Trophoblast cell (in vitro differentiated cells and primary cell): ENCODE measurements at regions not wholly inside any gene's neighbourhood (a gene's known extent, or its start where the extent isn't known, plus 50 kb on each side); places are given as distances from the start of the nearest gene placed in this dataset.
A peak's percentile ranks its signal among the peaks of the same experiment; 100 is the strongest.
"Not testable (repeated sequence)": the region's sequence is repeated elsewhere in the genome, so short reads cannot be mapped to it uniquely, and the experiment has no call there.

Source experiments
- DNase-seq, 2 donors: peaks; one replicate each; pipeline ENCODE4 v3.0.0-alpha.2; 2016
- H2AFZ ChIP-seq: 2 replicates; pipeline ENCODE4 v1.6.1; 2013; ENCODE audit warnings: low read length, moderate library complexity, mild to moderate bottlenecking; ENCODE audit not compliant: insufficient read depth, poor library complexity
- H2AK5ac ChIP-seq: 2 replicates; pipeline ENCODE4 v1.6.1; 2013; ENCODE audit warnings: mild to moderate bottlenecking, low read length
- H2BK120ac ChIP-seq: 2 replicates; pipeline ENCODE4 v1.6.1; 2013; ENCODE audit warnings: low read length, mild to moderate bottlenecking, moderate library complexity; ENCODE audit not compliant: insufficient read depth, poor library complexity
- H2BK12ac ChIP-seq: 2 replicates; pipeline ENCODE4 v1.6.1; 2013; ENCODE audit warnings: mild to moderate bottlenecking, low read length, moderate library complexity
- H2BK5ac ChIP-seq: 2 replicates; pipeline ENCODE4 v1.6.1; 2013; ENCODE audit warnings: low read length, low read depth, moderate library complexity, mild to moderate bottlenecking; ENCODE audit not compliant: poor library complexity
- H3K14ac ChIP-seq: 2 replicates; pipeline ENCODE4 v1.6.1; 2013; ENCODE audit warnings: mild to moderate bottlenecking, low read length
- H3K18ac ChIP-seq: 2 replicates; pipeline ENCODE4 v1.6.1; 2013; ENCODE audit warnings: mild to moderate bottlenecking, low read length
- H3K23ac ChIP-seq: 2 replicates; pipeline ENCODE4 v1.6.1; 2013; ENCODE audit warnings: low read length
- H3K27ac ChIP-seq: 2 replicates; pipeline ENCODE4 v1.5.1; 2013; ENCODE audit warnings: low read depth, mild to moderate bottlenecking, inconsistent platforms, low read length, moderate library complexity
- H3K27me3 ChIP-seq: 2 replicates; pipeline ENCODE4 v1.6.1; 2013; ENCODE audit warnings: inconsistent platforms, mild to moderate bottlenecking, low read length, moderate library complexity; ENCODE audit not compliant: insufficient read depth
- H3K36me3 ChIP-seq, 2 experiments: 1 replicate in 1 of 2; 2 replicates in 1 of 2; pipeline ENCODE4 v1.6.1; 2013; ENCODE audit warnings: low read length in 2 of 2, mild to moderate bottlenecking in 2 of 2, moderate library complexity in 1 of 2; ENCODE audit not compliant: insufficient read depth in 2 of 2, control insufficient read depth in 1 of 2
- H3K4ac ChIP-seq: 2 replicates; pipeline ENCODE4 v1.6.1; 2013; ENCODE audit warnings: low read depth, mild to moderate bottlenecking, low read length, moderate library complexity
- H3K4me1 ChIP-seq, 2 experiments: 1 replicate in 1 of 2; 2 replicates in 1 of 2; pipeline ENCODE4 v1.6.1; 2013; ENCODE audit warnings: low read length in 2 of 2, mild to moderate bottlenecking in 2 of 2, moderate library complexity in 1 of 2; ENCODE audit not compliant: insufficient read depth in 2 of 2, control insufficient read depth in 1 of 2
- H3K4me2 ChIP-seq: 2 replicates; pipeline ENCODE4 v1.6.1; 2013; ENCODE audit warnings: inconsistent platforms, mild to moderate bottlenecking, low read length, moderate library complexity
- H3K4me3 ChIP-seq: 2 replicates; pipeline ENCODE4 v1.5.1; 2013; ENCODE audit warnings: mild to moderate bottlenecking, low read depth, low read length, inconsistent platforms
- H3K79me1 ChIP-seq: one replicate; pipeline ENCODE4 v1.6.1; 2013; ENCODE audit warnings: low read length
- H3K79me2 ChIP-seq: 2 replicates; pipeline ENCODE4 v1.6.1; 2013; ENCODE audit warnings: low read length, mild to moderate bottlenecking; ENCODE audit not compliant: control insufficient read depth, insufficient read depth, poor library complexity
- H3K9ac ChIP-seq: 2 replicates; pipeline ENCODE4 v1.6.1; 2013; ENCODE audit warnings: mild to moderate bottlenecking, low read length
- H3K9me3 ChIP-seq: 2 replicates; pipeline ENCODE4 v1.6.1; 2013; ENCODE audit warnings: low read depth, mild to moderate bottlenecking, control low read depth, inconsistent platforms, low read length; ENCODE audit not compliant: insufficient read depth
- H4K12ac ChIP-seq: 2 replicates; pipeline ENCODE4 v1.6.1; 2013; ENCODE audit warnings: low read depth, mild to moderate bottlenecking, low read length, moderate library complexity
- H4K8ac ChIP-seq: 2 replicates; pipeline ENCODE4 v1.6.1; 2013; ENCODE audit warnings: low read depth, mild to moderate bottlenecking, low read length, moderate library complexity
- H4K91ac ChIP-seq: one replicate; pipeline ENCODE4 v1.6.1; 2013; ENCODE audit warnings: low read depth, mild to moderate bottlenecking, low read length, moderate library complexity
- WGBS: extraction: QIAGEN DNeasy Blood & Tissue Kit; methylation state at CpG from one replicate; pipeline ENCODE4 v1.1.7; 2013; ENCODE audit warnings: missing lambda C conversion rate; ENCODE audit not compliant: insufficient read length, insufficient coverage; ENCODE audit errors: extremely low coverage; 5-methylcytosine and 5-hydroxymethylcytosine counted together

DNA sequence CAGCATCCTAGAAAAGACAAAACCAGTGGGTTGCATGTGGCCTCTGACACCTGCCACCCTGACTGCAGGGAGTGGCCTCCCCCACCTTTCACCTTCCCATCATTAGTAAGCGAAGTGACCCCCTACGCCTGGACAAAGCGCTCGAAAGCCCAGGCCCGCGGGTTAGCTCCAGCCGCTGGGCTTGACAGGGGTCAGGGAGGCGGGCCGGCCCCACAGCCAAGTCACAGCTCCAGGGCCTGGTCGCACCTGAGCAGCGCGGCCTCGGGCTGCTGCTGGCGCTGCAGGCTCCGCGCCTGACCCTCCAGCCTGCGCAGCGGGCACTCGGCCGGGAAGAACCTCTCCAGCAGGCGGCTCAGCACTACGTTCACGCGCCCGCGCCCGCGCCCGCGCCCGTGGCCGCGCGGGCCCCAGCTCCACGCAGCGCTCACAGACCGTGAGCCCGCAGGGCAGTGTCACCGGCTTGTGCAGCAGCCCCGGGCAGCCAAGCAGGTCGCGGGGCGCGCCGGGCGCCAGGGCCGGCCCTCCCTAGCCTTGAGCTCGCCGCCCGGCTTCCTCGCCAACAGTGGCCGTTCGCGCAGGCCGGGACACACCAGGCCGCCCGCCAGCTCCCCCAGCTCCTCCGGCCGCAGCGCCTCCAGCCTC is 93.3 kb downstream of the POTEC start:
- H3K4me3 ChIP-seq, H2BK5ac ChIP-seq, H2AFZ ChIP-seq, H3K4me1 ChIP-seq, H3K4me2 ChIP-seq, H3K27me3 ChIP-seq, H4K12ac ChIP-seq, H3K27ac ChIP-seq, H3K36me3 ChIP-seq, H3K23ac ChIP-seq, H4K8ac ChIP-seq, H3K79me1 ChIP-seq, H3K14ac ChIP-seq, H3K4ac ChIP-seq, H3K9me3 ChIP-seq, H3K18ac ChIP-seq, H2BK12ac ChIP-seq, H3K79me2 ChIP-seq, H2AK5ac ChIP-seq, H4K91ac ChIP-seq, H3K9ac ChIP-seq, H2BK120ac ChIP-seq: not testable (repeated sequence)
- peak; percentile 26 to 50 for DNase-seq
- no CpG with 5 or more reads among the region's 60 CpGs for WGBS

DNA sequence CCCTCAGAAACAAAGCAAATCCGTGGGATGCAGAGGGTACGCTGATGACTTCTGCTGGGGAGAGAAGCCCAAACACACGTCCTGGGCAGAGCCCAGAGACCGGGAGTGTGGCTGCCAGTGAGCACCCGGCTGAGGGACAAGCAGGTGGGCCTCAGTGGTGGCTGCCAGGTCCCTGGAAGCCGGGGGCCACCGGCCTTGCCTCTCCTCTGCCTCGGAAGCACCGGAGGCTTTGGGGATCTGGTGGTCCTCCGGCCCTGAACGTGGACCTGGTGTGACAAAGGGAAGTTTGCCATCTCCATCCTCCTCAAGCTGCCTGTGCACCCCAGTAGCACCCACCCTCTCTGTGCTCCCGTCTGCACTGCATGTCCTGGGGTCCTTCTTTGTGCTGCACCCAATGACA is 94.3 kb downstream of the POTEC start:
- H3K18ac ChIP-seq, H2AK5ac ChIP-seq, H4K12ac ChIP-seq, H3K4me2 ChIP-seq, H3K4ac ChIP-seq, H3K27me3 ChIP-seq, H2AFZ ChIP-seq, H3K27ac ChIP-seq, H3K9ac ChIP-seq, H3K79me2 ChIP-seq, H3K23ac ChIP-seq, H2BK120ac ChIP-seq, H4K8ac ChIP-seq, H3K79me1 ChIP-seq, H2BK12ac ChIP-seq, DNase-seq, H3K14ac ChIP-seq, H2BK5ac ChIP-seq, H4K91ac ChIP-seq, H3K4me3 ChIP-seq, H3K4me1 ChIP-seq, H3K36me3 ChIP-seq, H3K9me3 ChIP-seq: not testable (repeated sequence)
- no CpG with 5 or more reads among the region's 12 CpGs for WGBS

DNA sequence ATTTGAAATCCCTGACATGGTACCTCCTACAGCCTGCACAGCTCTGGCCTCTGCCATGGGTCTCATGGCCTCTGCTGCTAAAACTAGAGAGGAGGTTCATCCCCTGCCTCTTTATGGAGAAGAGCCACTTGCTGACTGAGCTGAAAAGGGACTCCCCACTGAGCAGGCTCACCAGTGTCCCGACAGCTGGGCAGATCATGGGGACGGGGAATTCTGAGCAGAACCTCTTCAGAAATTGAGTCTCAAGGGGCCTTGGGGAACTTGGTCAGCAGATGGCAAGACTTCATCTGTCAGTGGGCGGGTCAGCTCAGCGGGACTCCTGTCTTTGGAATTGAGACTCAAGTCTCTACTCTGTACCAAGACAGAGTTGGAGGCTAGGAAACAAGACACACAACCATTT is 95.7 kb downstream of the POTEC start:
- H4K8ac ChIP-seq, H2AK5ac ChIP-seq, DNase-seq, H4K12ac ChIP-seq, H3K18ac ChIP-seq, H3K4me3 ChIP-seq, H2BK120ac ChIP-seq, H2BK5ac ChIP-seq, H3K4ac ChIP-seq, H2BK12ac ChIP-seq, H3K9ac ChIP-seq, H3K4me2 ChIP-seq, H3K79me2 ChIP-seq, H3K14ac ChIP-seq, H2AFZ ChIP-seq, H3K23ac ChIP-seq, H3K27ac ChIP-seq, H3K27me3 ChIP-seq, H3K79me1 ChIP-seq, H3K36me3 ChIP-seq, H3K9me3 ChIP-seq, H3K4me1 ChIP-seq, H4K91ac ChIP-seq: not testable (repeated sequence)
- no CpG with 5 or more reads among the region's 4 CpGs for WGBS

DNA sequence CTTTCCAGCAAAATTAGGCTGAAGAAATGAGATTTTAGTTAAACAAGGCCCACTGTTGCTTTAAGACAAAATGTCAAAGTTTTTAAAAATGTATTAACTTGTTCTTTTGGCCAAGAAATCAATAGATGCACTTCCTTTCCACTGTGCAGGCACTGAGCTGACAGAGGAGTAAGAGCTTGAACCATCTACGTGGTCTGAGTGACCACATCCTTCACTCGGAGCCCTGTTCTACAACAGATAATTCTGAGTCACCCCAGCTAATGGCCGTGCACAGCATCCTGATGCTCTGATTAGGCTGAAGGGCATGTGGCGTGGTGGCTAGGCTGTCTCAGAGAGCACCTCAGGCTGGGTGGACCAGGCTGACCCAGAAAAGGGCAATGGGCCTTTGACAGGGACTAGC is 107.9 kb downstream of the POTEC start:
- not testable (repeated sequence) for H2BK120ac ChIP-seq

More for the DNA sequence above, 107.9 kb downstream of the POTEC start:
- H3K4ac ChIP-seq, H4K8ac ChIP-seq, H2BK12ac ChIP-seq, H3K79me1 ChIP-seq, H2AK5ac ChIP-seq, H3K18ac ChIP-seq, H3K4me1 ChIP-seq, H3K79me2 ChIP-seq, H3K23ac ChIP-seq, H4K12ac ChIP-seq, H3K36me3 ChIP-seq, H3K4me3 ChIP-seq, H3K4me2 ChIP-seq, H3K9me3 ChIP-seq, H3K27ac ChIP-seq, H4K91ac ChIP-seq, H3K27me3 ChIP-seq, H3K9ac ChIP-seq, DNase-seq, H2BK5ac ChIP-seq, H2AFZ ChIP-seq, H3K14ac ChIP-seq: not testable (repeated sequence)
- no CpG with 5 or more reads among the region's 4 CpGs for WGBS
